Gastroesophageal sphincter (tissue), 4 donors: ENCODE measurements at regions not wholly inside any gene's neighbourhood (a gene's known extent, or its start where the extent isn't known, plus 50 kb on each side); places are given as distances from the start of the nearest gene placed in this dataset.

ENCODE experiments used
- ATAC-seq: fragments of 150-250 bp; one replicate; pipeline ENCODE4 v1.9.1; 2016; ENCODE audit warnings: mild to moderate bottlenecking, moderate library complexity
- H3K27ac ChIP-seq, 4 donors: fragments of 200-600 bp; sonication (generic) in 3 of 4; 1 replicate in 3 of 4; 2 replicates in 1 of 4; pipeline ENCODE4 v1.5.1; 2016 to 2019
- H3K27me3 ChIP-seq: fragments of 200-600 bp; sonication (generic); one replicate; pipeline ENCODE4 v1.5.1; 2019
- H3K36me3 ChIP-seq, 2 donors: fragments of 200-600 bp; sonication (generic); one replicate each; pipeline ENCODE4 v1.5.1; 2019; ENCODE audit warnings: control low read depth in 1 of 2
- H3K4me1 ChIP-seq, 3 donors: fragments of 200-600 bp; sonication (generic); 1 replicate in 2 of 3; 2 replicates in 1 of 3; pipeline ENCODE4 v1.5.1; 2016 to 2019; ENCODE audit warnings: control low read depth in 2 of 3
- H3K4me3 ChIP-seq, 2 donors: fragments of 200-600 bp; sonication (generic); one replicate each; pipeline ENCODE4 v1.5.1; 2019; ENCODE audit warnings: mild to moderate bottlenecking in 1 of 2, moderate library complexity in 1 of 2
- H3K9me3 ChIP-seq, 3 donors: fragments of 200-600 bp; sonication (generic); one replicate each; pipeline ENCODE4 v1.5.1; 2017 to 2019; ENCODE audit warnings: control low read depth in 2 of 3
- EP300 ChIP-seq: sonication (generic); formaldehyde crosslinking; IDR thresholded peaks from one replicate; pipeline ENCODE4 v1.6.1; 2017; ENCODE audit warnings: antibody characterized with exemption, mild to moderate bottlenecking
- POLR2A ChIP-seq, 2 donors: fragments of 450-650 bp; IDR thresholded peaks; one replicate each; pipeline ENCODE4 v1.6.1; 2017; ENCODE audit warnings: antibody characterized with exemption in 2 of 2, mild to moderate bottlenecking in 2 of 2, moderate library complexity in 1 of 2
- POLR2AphosphoS5 ChIP-seq: sonication (generic); formaldehyde crosslinking; IDR thresholded peaks from one replicate; pipeline ENCODE4 v1.6.1; 2017; ENCODE audit warnings: antibody characterized with exemption
- WGBS, 2 donors: methylation state at CpG; one replicate each; pipeline ENCODE4 v1.1.5; 2018; ENCODE audit warnings: low coverage in 1 of 2; 5-methylcytosine and 5-hydroxymethylcytosine counted together
- TF ChIP-seq, protein P1 (sequence below), 4 experiments: fragments of 200-600 bp in 2 of 4; fragments of 450-650 bp in 2 of 4; sonication (generic) in 1 of 4; IDR thresholded peaks; one replicate each; pipeline ENCODE4 v1.5.1; 2017 to 2019; ENCODE audit warnings: antibody characterized with exemption in 4 of 4, mild to moderate bottlenecking in 2 of 4, moderate library complexity in 2 of 4

DNA sequence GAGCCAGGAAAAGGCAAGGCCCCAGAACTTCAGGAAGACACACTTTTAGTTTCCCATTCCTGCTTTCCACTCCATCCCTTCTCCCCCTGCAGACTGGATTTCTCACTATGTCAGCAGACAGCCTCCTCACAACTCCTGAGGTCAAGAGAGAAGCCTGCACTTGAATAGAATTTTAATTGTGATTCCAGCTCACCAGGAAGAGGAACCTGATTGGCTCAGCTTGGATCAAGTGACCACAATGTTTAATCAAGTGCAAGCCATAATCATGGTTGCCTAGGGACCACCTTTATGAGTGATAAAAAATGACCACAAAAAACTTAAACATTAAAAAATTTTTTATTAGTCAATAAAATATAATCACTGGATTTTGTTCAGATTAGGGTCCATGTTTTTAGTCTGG is 244.7 kb upstream of the RHOBTB1 start:
- no peaks in the 10 kb centered on the region for H3K27me3 ChIP-seq
- H3K27ac ChIP-seq = no peak overlapping the region
- H3K4me1 ChIP-seq = no peaks in the 10 kb centered on the region
- no peak for TF ChIP-seq POLR2A (IDR thresholded peaks at IDR 0.05)
- no peak for TF ChIP-seq EP300
- TF ChIP-seq POLR2AphosphoS5 = no peak
- TF ChIP-seq, protein P1, sequence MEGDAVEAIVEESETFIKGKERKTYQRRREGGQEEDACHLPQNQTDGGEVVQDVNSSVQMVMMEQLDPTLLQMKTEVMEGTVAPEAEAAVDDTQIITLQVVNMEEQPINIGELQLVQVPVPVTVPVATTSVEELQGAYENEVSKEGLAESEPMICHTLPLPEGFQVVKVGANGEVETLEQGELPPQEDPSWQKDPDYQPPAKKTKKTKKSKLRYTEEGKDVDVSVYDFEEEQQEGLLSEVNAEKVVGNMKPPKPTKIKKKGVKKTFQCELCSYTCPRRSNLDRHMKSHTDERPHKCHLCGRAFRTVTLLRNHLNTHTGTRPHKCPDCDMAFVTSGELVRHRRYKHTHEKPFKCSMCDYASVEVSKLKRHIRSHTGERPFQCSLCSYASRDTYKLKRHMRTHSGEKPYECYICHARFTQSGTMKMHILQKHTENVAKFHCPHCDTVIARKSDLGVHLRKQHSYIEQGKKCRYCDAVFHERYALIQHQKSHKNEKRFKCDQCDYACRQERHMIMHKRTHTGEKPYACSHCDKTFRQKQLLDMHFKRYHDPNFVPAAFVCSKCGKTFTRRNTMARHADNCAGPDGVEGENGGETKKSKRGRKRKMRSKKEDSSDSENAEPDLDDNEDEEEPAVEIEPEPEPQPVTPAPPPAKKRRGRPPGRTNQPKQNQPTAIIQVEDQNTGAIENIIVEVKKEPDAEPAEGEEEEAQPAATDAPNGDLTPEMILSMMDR (IDR thresholded peaks at IDR 0.05) = no peak
- ATAC-seq = no peak
- H3K4me3 ChIP-seq = no peak overlapping the region
- peaks cover 0 to 17% (median 0%) of the 10 kb centered on the region in 3 donors for H3K9me3 ChIP-seq
- no peaks in the 10 kb centered on the region for H3K36me3 ChIP-seq

DNA sequence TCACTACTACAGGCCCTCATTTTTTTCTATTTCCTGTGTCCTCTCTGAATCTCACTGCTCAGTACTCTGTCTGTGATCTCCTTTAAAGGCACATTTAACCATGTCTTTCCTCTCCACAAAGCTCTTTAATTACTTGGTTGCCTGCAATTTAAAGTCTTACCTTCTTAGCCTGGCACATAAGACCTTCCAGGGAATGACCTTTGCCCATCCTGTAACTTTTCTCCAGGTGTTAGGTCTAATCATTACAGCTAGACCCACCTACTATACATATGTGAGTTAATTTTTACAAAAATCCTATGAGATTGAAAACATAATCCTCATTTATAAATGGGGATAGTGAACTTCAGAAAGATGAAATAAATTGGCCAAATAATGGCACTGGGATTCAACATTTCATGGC is 244.1 kb upstream of the RHOBTB1 start:
- H3K27me3 ChIP-seq = no peaks in the 10 kb centered on the region
- no peaks in the 10 kb centered on the region for H3K4me1 ChIP-seq
- no peaks in the 10 kb centered on the region for H3K36me3 ChIP-seq
- H3K27ac ChIP-seq = no peak overlapping the region
- no peak for TF ChIP-seq POLR2A (IDR thresholded peaks at IDR 0.05)
- no peak overlapping the region for H3K4me3 ChIP-seq
- peaks cover 0 to 11% (median 0%) of the 10 kb centered on the region in 3 donors for H3K9me3 ChIP-seq
- no peak for ATAC-seq

DNA sequence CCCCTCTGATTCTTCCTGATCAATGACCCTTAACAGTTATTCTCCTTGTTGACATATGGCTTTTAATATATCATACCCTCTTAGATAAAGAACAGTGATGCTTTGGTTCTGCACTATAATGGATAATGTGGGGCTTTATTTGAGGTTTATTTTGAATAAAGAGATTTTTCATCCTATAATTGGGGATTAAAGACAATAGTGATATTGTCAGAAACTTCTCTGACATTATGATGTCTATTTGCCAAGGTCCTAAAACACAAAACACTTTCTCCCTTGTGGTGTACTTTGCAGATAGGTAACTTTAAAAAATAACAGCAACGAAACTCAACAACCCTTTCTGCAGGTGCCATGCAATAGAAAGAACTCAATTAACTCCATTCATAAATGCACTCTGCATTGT is 243.6 kb upstream of the RHOBTB1 start:
- no peak overlapping the region for H3K27ac ChIP-seq
- no peaks in the 10 kb centered on the region for H3K27me3 ChIP-seq
- no peaks in the 10 kb centered on the region for H3K36me3 ChIP-seq
- TF ChIP-seq, protein P1 (IDR thresholded peaks at IDR 0.05) = no peak
- no peak for TF ChIP-seq EP300
- TF ChIP-seq POLR2AphosphoS5 = no peak
- no peak for TF ChIP-seq POLR2A (IDR thresholded peaks at IDR 0.05)
- H3K4me1 ChIP-seq = no peaks in the 10 kb centered on the region
- 85 to 92% methylated on average over 1 of the region's 1 CpG for WGBS, 2 donors
- peaks cover 0 to 6% (median 0%) of the 10 kb centered on the region in 3 donors for H3K9me3 ChIP-seq
- no peak for ATAC-seq
- no peak overlapping the region for H3K4me3 ChIP-seq

DNA sequence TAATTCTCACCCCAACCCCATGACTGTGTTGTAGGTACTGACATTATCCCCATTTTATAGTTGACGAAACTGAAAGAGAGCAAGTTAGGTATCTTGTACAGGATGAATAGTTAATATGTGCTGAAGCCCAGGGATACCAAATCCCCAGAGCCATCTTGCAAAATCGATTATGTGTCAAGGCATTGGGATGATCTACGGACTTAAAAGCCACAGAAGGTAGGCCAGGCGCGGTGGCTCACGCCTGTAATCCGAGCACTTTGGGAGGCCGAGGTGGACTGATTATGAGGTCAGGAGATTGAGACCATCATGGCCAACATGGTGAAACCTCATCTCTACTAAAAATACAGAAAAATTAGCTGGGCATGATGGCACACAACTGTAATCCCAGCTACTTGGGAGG is 242.4 kb upstream of the RHOBTB1 start:
- Histone ChIP-seq H3K9me3 (no peaks in the 10 kb centered on the region), H3K27ac (no peak overlapping the region), H3K36me3 (no peaks in the 10 kb centered on the region), H3K27me3 (no peaks in the 10 kb centered on the region), H3K4me3 (no peak overlapping the region), H3K4me1 (no peaks in the 10 kb centered on the region)
- no peak for TF ChIP-seq EP300
- no peak for TF ChIP-seq POLR2AphosphoS5
- TF ChIP-seq POLR2A (IDR thresholded peaks at IDR 0.05) = no peak
- TF ChIP-seq, protein P1 (IDR thresholded peaks at IDR 0.05) = no peak
- WGBS, 2 donors = 90 to 96% methylated on average over 2 to 8 of the region's 8 CpGs
- ATAC-seq = no peak

DNA sequence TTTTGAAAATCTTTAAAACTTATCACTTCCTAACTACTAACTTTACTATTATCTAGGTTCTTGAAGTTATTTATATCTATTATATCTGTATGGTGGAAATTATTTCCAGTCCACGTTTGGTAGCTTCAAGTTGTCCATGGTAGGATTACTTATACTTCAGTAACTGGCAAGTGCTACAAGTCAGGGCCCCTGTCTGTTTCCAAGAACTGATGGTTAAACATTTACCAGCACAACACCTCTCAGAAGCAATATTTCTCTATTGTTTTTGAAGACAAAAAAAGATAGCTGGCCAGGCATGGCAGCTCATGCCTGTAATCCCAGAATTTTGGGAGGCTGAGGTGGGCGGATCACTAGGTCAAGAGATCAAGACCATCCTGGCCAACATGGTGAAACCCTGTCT is 240.4 kb upstream of the RHOBTB1 start:
- Histone ChIP-seq H3K9me3 (no peaks in the 10 kb centered on the region), H3K36me3 (no peaks in the 10 kb centered on the region), H3K4me1 (peaks cover 0 to 1% (median 0%) of the 10 kb centered on the region in 3 donors), H3K4me3 (no peak overlapping the region), H3K27ac (no peak overlapping the region), H3K27me3 (no peaks in the 10 kb centered on the region)
- ATAC-seq = no peak
- WGBS, 2 donors = 20 to 77% methylated on average over 1 to 2 of the region's 2 CpGs
- TF ChIP-seq EP300 = no peak
- no peak for TF ChIP-seq POLR2AphosphoS5
- TF ChIP-seq POLR2A (IDR thresholded peaks at IDR 0.05) = no peak
- TF ChIP-seq, protein P1 (IDR thresholded peaks at IDR 0.05) = no peak

DNA sequence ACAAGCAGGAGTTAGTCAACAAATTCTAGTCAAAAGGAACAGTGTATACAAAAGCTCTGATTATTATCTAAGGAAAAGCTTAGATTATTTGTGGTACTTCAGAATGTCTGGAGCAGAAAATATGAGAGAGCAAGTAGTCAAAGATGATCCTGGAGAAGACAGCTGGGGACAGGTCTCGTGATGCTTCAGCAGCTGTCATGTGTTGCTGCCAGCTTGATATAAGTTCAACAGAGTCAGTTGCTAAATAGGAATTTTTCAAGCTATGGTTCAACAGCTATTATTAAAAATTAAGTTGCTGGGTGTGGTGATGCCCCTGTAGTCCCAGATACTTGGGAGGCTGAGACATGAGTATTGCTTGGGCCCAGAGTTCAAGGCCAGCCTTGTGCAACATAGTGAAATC is 240.0 kb upstream of the RHOBTB1 start:
- Histone ChIP-seq H3K27me3 (no peaks in the 10 kb centered on the region), H3K27ac (no peak overlapping the region), H3K36me3 (no peaks in the 10 kb centered on the region), H3K4me3 (no peak overlapping the region), H3K9me3 (no peaks in the 10 kb centered on the region), H3K4me1 (peaks cover 0 to 6% (median 0%) of the 10 kb centered on the region in 3 donors)
- 92 to 94% methylated on average over 1 of the region's 1 CpG for WGBS, 2 donors
- TF ChIP-seq POLR2A (IDR thresholded peaks at IDR 0.05) = no peak
- TF ChIP-seq, protein P1 (IDR thresholded peaks at IDR 0.05) = no peak
- no peak for TF ChIP-seq EP300
- TF ChIP-seq POLR2AphosphoS5 = no peak
- ATAC-seq = no peak
